SK-N-SH (cell line): ENCODE measurements at regions not wholly inside any gene's neighbourhood (a gene's known extent, or its start where the extent isn't known, plus 50 kb on each side); places are given as distances from the start of the nearest gene placed in this dataset.

ENCODE experiments used
- CTCF ChIA-PET: fragments of 300-600, 350-600 bp; formaldehyde crosslinking; extraction: SDS; loops from one replicate; lab custom pipeline; 2021; lab: Yijun Ruan, JAX
- POLR2A ChIA-PET: fragments of 350-600 bp; sonication (Branson Sonifier 250); formaldehyde crosslinking; extraction: SDS; loops from one replicate; lab custom pipeline; 2020; ENCODE audit warnings: antibody characterized with exemption, inconsistent platforms; lab: Yijun Ruan, JAX
- DNase-seq: peaks from one replicate; pipeline ENCODE4 v3.0.0; 2012
- H2AFZ ChIP-seq: fragments of 200-600 bp; sonication (generic); 2 replicates; pipeline ENCODE4 v1.8.1; 2016; ENCODE audit warnings: antibody characterized with exemption, mild to moderate bottlenecking, low read depth
- H3F3A ChIP-seq: fragments of 200-600 bp; sonication (generic); replicated peaks from 2 replicates; pipeline ENCODE3; 2016; ENCODE audit warnings: antibody characterized with exemption, mild to moderate bottlenecking; ENCODE audit not compliant: insufficient read depth
- H3K27ac ChIP-seq, 2 experiments: fragments of 200-500 bp in 1 of 2; fragments of 200-600 bp in 1 of 2; sonication (Bioruptor generic) in 1 of 2; sonication (generic), shearing (Covaris generic) in 1 of 2; 2 replicates each; pipeline versions ENCODE4 v1.5.1 to v1.6.1; 2014 to 2016; ENCODE audit warnings: low read depth in 2 of 2, inconsistent platforms in 1 of 2, low read length in 1 of 2, mild to moderate bottlenecking in 1 of 2, mixed read lengths in 1 of 2
- H3K27me3 ChIP-seq: fragments of 200-600 bp; sonication (generic), shearing (Covaris generic); 2 replicates; pipeline ENCODE4 v1.6.1; 2016; ENCODE audit warnings: mixed run types; ENCODE audit not compliant: insufficient read depth
- H3K36me3 ChIP-seq, 2 experiments: fragments of 200-500 bp in 1 of 2; fragments of 200-600 bp in 1 of 2; sonication (Bioruptor generic) in 1 of 2; sonication (generic) in 1 of 2; replicated peaks in 1 of 2; 2 replicates each; pipeline versions ENCODE3 to v1.5.1; 2014 to 2016; ENCODE audit warnings: low read length in 1 of 2, mild to moderate bottlenecking in 1 of 2; ENCODE audit not compliant: insufficient read depth in 2 of 2, control insufficient read depth in 1 of 2
- H3K4me1 ChIP-seq, 2 experiments: fragments of 200-500 bp in 1 of 2; fragments of 200-600 bp in 1 of 2; sonication (Bioruptor generic) in 1 of 2; sonication (generic), shearing (Covaris generic) in 1 of 2; 2 replicates each; pipeline versions ENCODE4 v1.5.1 to v1.6.1; 2014 to 2016; ENCODE audit warnings: low read depth in 1 of 2, low read length in 1 of 2, mixed run types in 1 of 2; ENCODE audit not compliant: insufficient read depth in 2 of 2, control insufficient read depth in 1 of 2
- H3K4me2 ChIP-seq: fragments of 200-600 bp; sonication (generic), shearing (Covaris generic); 2 replicates; pipeline ENCODE4 v1.6.1; 2017; ENCODE audit warnings: mixed run types
- H3K4me3 ChIP-seq, 2 experiments: fragments of 200-500 bp in 1 of 2; fragments of 200-600 bp in 1 of 2; sonication (Bioruptor generic) in 1 of 2; sonication (generic), shearing (Covaris generic) in 1 of 2; 2 replicates each; pipeline versions ENCODE4 v1.5.1 to v1.8.1; 2014 to 2016; ENCODE audit warnings: low read depth in 2 of 2, inconsistent platforms in 1 of 2, low read length in 1 of 2, mild to moderate bottlenecking in 1 of 2, mixed read lengths in 1 of 2, moderate library complexity in 1 of 2
- H3K79me2 ChIP-seq: fragments of 200-600 bp; sonication (generic); 2 replicates; pipeline ENCODE4 v1.8.1; 2017; ENCODE audit warnings: mild to moderate bottlenecking; ENCODE audit not compliant: insufficient read depth
- H3K9ac ChIP-seq: fragments of 200-600 bp; sonication (generic); 2 replicates; pipeline ENCODE4 v1.6.1; 2017; ENCODE audit warnings: mixed run types
- H3K9me2 ChIP-seq: fragments of 200-600 bp; sonication (generic); 2 replicates; pipeline ENCODE4 v1.6.1; 2017; ENCODE audit warnings: mixed run types
- H3K9me3 ChIP-seq: fragments of 200-600 bp; sonication (generic); 2 replicates; pipeline ENCODE4 v1.6.1; 2017; ENCODE audit warnings: mixed run types, mild to moderate bottlenecking, moderate library complexity
- H4K20me1 ChIP-seq: fragments of 200-600 bp; sonication (generic); 2 replicates; pipeline ENCODE4 v1.6.1; 2017; ENCODE audit warnings: mild to moderate bottlenecking, mixed run types; ENCODE audit not compliant: insufficient read depth
- CHD2 ChIP-seq: fragments of 150-350 bp; IDR thresholded peaks from 2 replicates; pipeline ENCODE4 v1.6.1; 2018; ENCODE audit warnings: low read length; ENCODE audit not compliant: partially characterized antibody
- EP300 ChIP-seq, 2 experiments: IDR thresholded peaks; 2 replicates each; pipeline versions ENCODE4 v1.4.0 to v1.6.1; 2012; ENCODE audit warnings: borderline replicate concordance in 1 of 2, low read depth in 1 of 2, low read length in 1 of 2
- FOSL2 ChIP-seq: IDR thresholded peaks from 2 replicates; pipeline ENCODE4 v1.4.0; 2012; ENCODE audit warnings: low read depth, mild to moderate bottlenecking, moderate library complexity, borderline replicate concordance
- FOXJ3 ChIP-seq: sonication (generic); formaldehyde crosslinking; IDR thresholded peaks from 2 replicates; pipeline ENCODE4 v1.5.1; 2020; ENCODE audit warnings: mild to moderate bottlenecking, missing genetic modification reagents
- GABPA ChIP-seq: IDR thresholded peaks from 2 replicates; pipeline ENCODE4 v1.4.0; 2012; ENCODE audit warnings: low read depth, mild to moderate bottlenecking
- GATA2 ChIP-seq: sonication (generic); formaldehyde crosslinking; IDR thresholded peaks from 2 replicates; pipeline ENCODE4 v1.5.0; 2020; ENCODE audit warnings: mild to moderate bottlenecking, missing genetic modification reagents
- IRF3 ChIP-seq: fragments of 150-350 bp; IDR thresholded peaks from 2 replicates; pipeline ENCODE4 v1.6.1; 2016; ENCODE audit warnings: mild to moderate bottlenecking, low read depth, low read length
- MAX ChIP-seq: IDR thresholded peaks from 2 replicates; pipeline ENCODE4 v1.4.0; 2012; ENCODE audit warnings: low read depth
- MXI1 ChIP-seq: IDR thresholded peaks from 2 replicates; pipeline ENCODE4 v1.6.1; 2012; ENCODE audit warnings: mild to moderate bottlenecking, low read depth, low read length, improper control_type of control experiment
- NFIC ChIP-seq: IDR thresholded peaks from 2 replicates; pipeline ENCODE4 v1.4.0; 2012; ENCODE audit warnings: borderline replicate concordance
- NRF1 ChIP-seq: IDR thresholded peaks from 2 replicates; pipeline ENCODE4 v1.6.1; 2012; ENCODE audit warnings: low read depth, mild to moderate bottlenecking, low read length
- POLR2AphosphoS5 ChIP-seq: IDR thresholded peaks from 2 replicates; pipeline ENCODE4 v1.6.1; 2012; ENCODE audit warnings: low read depth, low read length
- RCOR1 ChIP-seq: fragments of 150-350 bp; IDR thresholded peaks from 2 replicates; pipeline ENCODE4 v1.6.1; 2017; ENCODE audit warnings: antibody characterized with exemption, low read length
- RFX5 ChIP-seq: IDR thresholded peaks from 2 replicates; pipeline ENCODE4 v1.6.1; 2012; ENCODE audit warnings: mild to moderate bottlenecking, improper control_type of control experiment, low read length
- RXRA ChIP-seq: IDR thresholded peaks from 2 replicates; pipeline ENCODE4 v1.4.0; 2012; ENCODE audit warnings: low read depth, mild to moderate bottlenecking, borderline replicate concordance
- SIN3A ChIP-seq: IDR thresholded peaks from 2 replicates; pipeline ENCODE4 v1.6.1; 2012; ENCODE audit warnings: low read depth, mild to moderate bottlenecking, low read length, moderate library complexity, borderline replicate concordance
- TCF12 ChIP-seq: IDR thresholded peaks from 2 replicates; pipeline ENCODE4 v1.4.0; 2012
- TEAD4 ChIP-seq: IDR thresholded peaks from 2 replicates; pipeline ENCODE4 v1.4.0; 2012; ENCODE audit warnings: mild to moderate bottlenecking, borderline replicate concordance; ENCODE audit not compliant: insufficient read depth
- USF1 ChIP-seq: IDR thresholded peaks from 2 replicates; pipeline ENCODE4 v1.4.0; 2012; ENCODE audit warnings: low read depth, borderline replicate concordance
- YY1 ChIP-seq: IDR thresholded peaks from 2 replicates; pipeline ENCODE4 v1.4.0; 2012; ENCODE audit warnings: low read depth, mild to moderate bottlenecking
- ZBTB33 ChIP-seq: IDR thresholded peaks from 2 replicates; pipeline ENCODE4 v1.4.0; 2012; ENCODE audit warnings: low read depth, borderline replicate concordance
- WGBS: methylation state at CpG from one replicate; pipeline ENCODE4 v1.1.6; 2017; ENCODE audit warnings: low lambda C conversion rate; 5-methylcytosine and 5-hydroxymethylcytosine counted together

- TF ChIP-seq POLR2AphosphoS5 (no peak), RXRA (no peak), MAX (no peak), USF1 (no peak), IRF3 (no peak), RCOR1 (no peak), YY1 (no peak), NRF1 (no peak), ZBTB33 (no peak)
- no peak for DNase-seq
- Histone ChIP-seq H4K20me1 (no peaks in the 10 kb centered on the region), H3K4me2 (no peak overlapping the region), H3K9ac (no peak overlapping the region), H3K4me1 (no peaks in the 10 kb centered on the region), H3K9me2 (no peaks in the 10 kb centered on the region), H3K36me3 (no peaks in the 10 kb centered on the region), H3K4me3 (no peak overlapping the region), H3F3A (no peaks in the 10 kb centered on the region), H3K79me2 (no peaks in the 10 kb centered on the region), H3K27ac (no peak overlapping the region), H2AFZ (no peak overlapping the region), H3K9me3 (no peaks in the 10 kb centered on the region), H3K27me3 (no peaks in the 10 kb centered on the region; the same call in 1 of the 2 replicates)
- ChIA-PET POLR2A (no interaction called here), CTCF (interaction anchor here (0.9 to 1.4 kb wide), 2 partner anchors 53 to 267 kb away, joined by 4 read pairs; no protein-coding TSS in a partner anchor)
- WGBS: 14% methylated on average over 7 of the region's 7 CpGs
These were observed 320.5 kb downstream of the MMUT start for GRCh38 chr6:49142421-49143151.

- Histone ChIP-seq H3K9me3 (no peaks in the 10 kb centered on the region), H3K36me3 (no peaks in the 10 kb centered on the region), H3K4me3 (no peak overlapping the region), H3F3A (no peaks in the 10 kb centered on the region), H3K9me2 (no peaks in the 10 kb centered on the region), H3K9ac (no peak overlapping the region), H3K27me3 (no peaks in the 10 kb centered on the region), H3K4me2 (no peak overlapping the region), H3K4me1 (no peaks in the 10 kb centered on the region; a peak in 1 of 4 replicates), H3K79me2 (no peaks in the 10 kb centered on the region), H2AFZ (no peak overlapping the region), H3K27ac (no peak overlapping the region), H4K20me1 (no peaks in the 10 kb centered on the region)
- CTCF ChIA-PET: no interaction called here
- WGBS: 33% methylated on average over 3 of the region's 3 CpGs
- POLR2A ChIA-PET: no interaction called here
- no peak for DNase-seq
- TF ChIP-seq FOSL2 (no peak), RFX5 (no peak), TCF12 (no peak), MAX (no peak), RCOR1 (no peak), POLR2AphosphoS5 (no peak), USF1 (no peak), TEAD4 (no peak), FOXJ3 (CRISPR knock-in tag) (no peak), CHD2 (no peak), NFIC (no peak), IRF3 (no peak), GATA2 (CRISPR knock-in tag) (no peak), SIN3A (no peak), GABPA (no peak), EP300 (IDR thresholded peaks at IDR 0.05; ENCODE audit: borderline replicate concordance in 1 of 2, low read depth in 1 of 2, low read length in 1 of 2) (no peak), MXI1 (no peak)
These were observed 341.1 kb downstream of the MMUT start for GRCh38 chr6:49121970-49122369.
